GM19438 (cell line): ENCODE measurements at regions not wholly inside any gene's neighbourhood (a gene's known extent, or its start where the extent isn't known, plus 50 kb on each side); places are given as distances from the start of the nearest gene placed in this dataset.

Experiments
- ATAC-seq: cut with Tn5 transposase; IDR thresholded peaks from one replicate; pipeline ENCODE4 v1.9.1; 2021; ENCODE audit warnings: low read depth; ENCODE audit not compliant: unreplicated experiment

- no peak for ATAC-seq
These were observed 98.8 kb downstream of the ADRA2C start for GRCh38 chr4:3864742-3865721.

- ATAC-seq: no peak
These were observed 100.0 kb downstream of the ADRA2C start for GRCh38 chr4:3865986-3866812.

GRCh38 chr4:3866813-3867129 lies 100.6 kb downstream of the ADRA2C start:
- no peak for ATAC-seq

- no peak for ATAC-seq
These were observed 101.4 kb downstream of the ADRA2C start for GRCh38 chr4:3867403-3868100.

GRCh38 chr4:3868211-3869173 lies 102.3 kb downstream of the ADRA2C start:
- no peak for ATAC-seq

GRCh38 chr4:3869174-3869572 lies 103.0 kb downstream of the ADRA2C start:
- no peak for ATAC-seq

GRCh38 chr4:3869661-3870566 lies 103.7 kb downstream of the ADRA2C start:
- no peak for ATAC-seq

- ATAC-seq: no peak
These were observed 104.4 kb downstream of the ADRA2C start for GRCh38 chr4:3870567-3870962.

GRCh38 chr4:3871181-3871852 lies 105.1 kb downstream of the ADRA2C start:
- no peak for ATAC-seq

- ATAC-seq: no peak
These were observed 106.0 kb downstream of the ADRA2C start for GRCh38 chr4:3871881-3872833.

GRCh38 chr4:3872834-3873313 lies 106.7 kb downstream of the ADRA2C start:
- no peak for ATAC-seq

GRCh38 chr4:3873408-3874027 lies 107.3 kb downstream of the ADRA2C start:
- no peak for ATAC-seq

GRCh38 chr4:3874028-3874415 lies 107.8 kb downstream of the ADRA2C start:
- ATAC-seq: no peak

GRCh38 chr4:3874525-3875110 lies 108.4 kb downstream of the ADRA2C start:
- ATAC-seq: no peak

GRCh38 chr4:3875466-3875865 lies 109.3 kb downstream of the ADRA2C start:
- ATAC-seq: no peak
